HG02840 (cell line): ENCODE measurements at regions not wholly inside any gene's neighbourhood (a gene's known extent, or its start where the extent isn't known, plus 50 kb on each side); places are given as distances from the start of the nearest gene placed in this dataset.
A peak's percentile ranks its signal among the peaks of the same experiment; 100 is the strongest.

Source experiments
- ATAC-seq: cut with Tn5 transposase; IDR thresholded peaks from one replicate; pipeline ENCODE4 v1.9.1; 2021; ENCODE audit warnings: mild to moderate bottlenecking, moderate library complexity, moderate number of reproducible peaks; ENCODE audit not compliant: unreplicated experiment, low FRiP score

DNA sequence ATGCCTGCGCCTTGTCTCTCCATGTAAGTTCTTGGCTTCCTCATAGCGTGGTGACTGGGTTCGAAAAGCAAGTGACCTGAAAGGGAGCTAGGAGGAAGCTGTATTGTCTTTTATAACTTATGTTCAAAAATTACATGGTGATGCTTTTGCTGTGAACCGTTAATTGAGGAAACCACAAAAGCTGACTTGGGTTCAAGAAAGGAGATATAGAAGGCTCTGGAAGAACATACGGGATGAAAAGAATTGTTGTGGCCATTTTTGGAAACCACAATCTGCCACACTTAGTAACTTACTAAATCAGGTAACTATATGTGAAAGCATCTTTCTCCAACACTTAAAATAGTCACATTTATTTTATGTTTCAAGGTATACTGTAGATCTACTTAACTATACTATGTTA lies 177.0 kb upstream of the RBMS1 start:
- ATAC-seq: no peak

DNA sequence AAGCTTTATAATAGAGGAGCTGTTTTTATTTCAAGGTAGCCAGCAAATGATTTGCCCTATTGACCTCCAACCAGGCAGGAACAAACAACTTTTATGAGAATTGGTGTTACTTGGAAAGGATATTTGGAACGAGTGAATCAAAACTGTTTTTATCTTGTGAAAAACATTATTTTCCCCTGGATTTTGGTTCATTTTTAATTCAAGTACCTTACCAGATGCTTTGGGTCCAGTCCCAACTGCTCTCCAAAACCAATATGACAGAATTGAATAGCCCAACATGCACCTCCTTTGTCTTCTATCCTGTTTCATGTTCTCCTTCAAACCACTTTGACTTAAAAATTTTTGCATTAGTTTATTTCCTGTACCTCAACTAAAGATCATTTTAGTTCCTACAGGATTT lies 178.6 kb upstream of the RBMS1 start:
- ATAC-seq: no peak

DNA sequence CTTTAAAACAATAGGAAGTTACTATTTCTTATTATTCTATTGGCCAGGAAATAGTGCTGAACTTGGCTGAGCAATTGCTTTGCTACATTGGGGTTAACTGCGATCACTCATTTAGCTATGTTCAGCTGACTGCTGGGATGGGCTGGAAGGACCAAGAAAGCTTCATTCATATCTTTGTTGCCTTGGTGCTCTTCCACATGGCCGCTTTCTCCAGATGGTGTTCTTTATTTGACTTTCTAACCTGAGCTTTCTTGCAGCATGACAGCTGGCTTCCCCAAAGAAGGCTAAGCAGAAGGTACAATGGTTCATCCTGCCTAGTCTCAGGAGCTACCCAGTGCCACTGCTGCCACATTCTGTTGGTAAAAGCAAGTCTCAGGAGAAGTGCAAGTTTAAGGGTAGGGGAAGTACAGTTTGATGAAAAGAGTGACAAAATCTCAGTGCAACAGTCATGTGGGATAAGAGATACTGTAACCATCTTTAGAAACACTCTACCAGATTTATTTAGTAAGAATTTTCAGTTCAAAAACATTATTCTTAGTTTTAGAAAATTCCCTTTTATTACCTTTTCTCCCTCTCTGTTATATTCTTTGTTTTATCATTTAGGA lies 180.6 kb upstream of the RBMS1 start:
- no peak for ATAC-seq

DNA sequence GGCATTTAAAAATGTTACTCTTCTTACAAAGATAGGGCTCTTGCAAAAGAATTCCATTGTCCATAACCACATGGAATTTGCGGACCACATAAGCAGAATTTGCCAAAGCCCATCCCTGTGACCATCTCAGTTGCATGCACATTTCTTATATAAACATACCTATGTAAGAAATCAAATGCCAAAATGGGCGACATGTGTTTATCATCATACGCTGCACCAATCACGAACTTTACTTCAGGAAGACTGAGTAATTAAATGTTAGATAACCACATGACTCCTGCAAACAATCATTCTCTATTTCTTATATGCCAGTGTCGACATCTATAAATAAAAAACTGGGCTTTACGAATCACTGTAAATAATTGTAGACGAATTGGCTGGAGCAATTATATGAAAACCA lies 186.1 kb upstream of the RBMS1 start:
- ATAC-seq: no peak

DNA sequence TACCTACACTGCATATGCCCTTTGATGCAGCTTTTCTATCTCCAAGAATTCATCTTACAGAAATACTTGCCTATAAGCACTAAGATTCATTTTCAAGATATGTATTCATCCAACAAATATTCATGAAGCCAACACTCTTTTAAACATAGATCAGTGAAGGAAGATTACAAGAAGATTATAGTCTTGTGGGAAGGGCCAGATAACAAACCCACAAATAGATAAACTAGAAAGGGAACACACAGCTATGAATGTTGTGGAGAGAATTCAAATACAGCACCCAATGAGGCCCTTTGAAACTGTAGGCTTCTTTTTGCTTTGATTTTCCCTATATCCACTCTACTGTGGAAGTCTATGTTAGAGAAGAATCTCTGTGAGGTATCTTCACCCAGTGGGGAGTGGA lies 186.7 kb upstream of the RBMS1 start:
- no peak for ATAC-seq

DNA sequence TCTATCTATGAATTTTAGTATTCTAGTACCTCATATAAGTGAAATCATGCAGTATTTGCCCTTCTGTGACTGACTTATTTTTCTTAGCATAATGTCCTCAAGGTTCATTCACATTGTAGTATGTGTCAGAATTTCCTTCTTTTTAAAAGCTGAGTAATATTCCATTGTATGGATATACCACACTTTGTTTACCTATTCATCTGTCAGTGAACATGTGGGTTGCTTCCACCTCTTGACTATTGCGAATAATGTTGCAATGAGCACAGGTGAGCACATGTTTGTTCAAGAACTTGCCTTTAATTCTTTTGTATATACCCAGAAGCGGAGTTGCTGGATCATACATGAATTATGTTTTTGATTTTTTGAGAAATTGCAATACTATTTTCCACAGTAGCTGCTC lies 187.4 kb upstream of the RBMS1 start:
- ATAC-seq: no peak

DNA sequence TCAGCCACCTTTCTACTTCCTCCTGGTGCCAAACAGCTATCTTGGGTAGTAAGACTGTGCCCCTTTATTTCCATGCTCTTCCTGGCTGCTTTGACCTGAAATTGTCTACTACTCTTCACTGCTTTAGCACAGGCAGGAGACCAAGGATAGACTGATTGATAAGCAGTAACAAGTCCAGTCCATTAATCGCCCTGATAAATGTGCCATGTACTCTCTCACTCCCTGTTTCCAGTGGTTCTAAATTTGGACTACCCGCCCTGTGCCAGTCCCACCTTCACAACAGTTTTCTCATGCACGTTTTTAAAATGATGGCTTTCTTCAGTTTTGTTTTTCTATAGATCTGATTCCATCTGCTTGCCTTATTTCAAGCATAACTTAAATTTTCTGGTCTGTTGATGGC lies 189.6 kb upstream of the RBMS1 start:
- no peak for ATAC-seq

DNA sequence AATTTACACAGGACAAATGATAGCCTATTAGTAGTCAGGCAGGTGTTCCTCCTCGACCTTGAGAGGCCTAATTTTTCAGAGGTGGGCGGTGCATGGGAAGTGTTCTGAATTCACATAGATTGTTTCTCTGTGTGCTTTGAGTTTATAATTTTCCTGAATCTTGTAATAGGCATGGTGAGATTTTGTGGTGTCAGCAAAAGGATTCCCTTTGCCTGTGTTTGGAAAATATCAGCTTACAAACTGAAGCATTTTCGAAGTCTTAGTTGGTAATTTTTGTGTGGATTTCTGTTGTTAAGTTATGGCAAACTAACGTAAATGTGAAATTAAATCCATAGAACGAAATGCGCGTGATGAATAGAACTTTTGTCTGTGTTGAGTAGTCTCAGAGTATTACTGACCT lies 194.0 kb upstream of the RBMS1 start:
- no peak for ATAC-seq

DNA sequence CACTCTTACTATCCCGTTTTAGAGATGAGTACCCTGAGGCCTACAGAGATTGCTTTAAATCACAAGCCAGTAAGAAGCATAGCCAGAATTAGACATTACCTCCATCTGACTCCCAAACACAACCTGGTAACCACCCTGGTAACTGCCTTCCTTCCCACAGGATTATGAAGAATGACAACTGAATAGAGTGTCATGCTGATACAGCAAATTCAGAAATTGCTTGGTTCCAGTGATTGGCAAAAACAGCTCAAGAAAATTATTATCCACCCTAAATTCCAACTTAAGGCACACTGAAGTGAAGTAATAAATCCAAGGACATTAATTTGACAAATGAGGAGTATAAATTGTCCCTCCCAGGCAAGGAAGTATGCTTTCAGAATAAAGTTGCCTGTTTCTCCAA lies 195.8 kb upstream of the RBMS1 start:
- no peak for ATAC-seq

DNA sequence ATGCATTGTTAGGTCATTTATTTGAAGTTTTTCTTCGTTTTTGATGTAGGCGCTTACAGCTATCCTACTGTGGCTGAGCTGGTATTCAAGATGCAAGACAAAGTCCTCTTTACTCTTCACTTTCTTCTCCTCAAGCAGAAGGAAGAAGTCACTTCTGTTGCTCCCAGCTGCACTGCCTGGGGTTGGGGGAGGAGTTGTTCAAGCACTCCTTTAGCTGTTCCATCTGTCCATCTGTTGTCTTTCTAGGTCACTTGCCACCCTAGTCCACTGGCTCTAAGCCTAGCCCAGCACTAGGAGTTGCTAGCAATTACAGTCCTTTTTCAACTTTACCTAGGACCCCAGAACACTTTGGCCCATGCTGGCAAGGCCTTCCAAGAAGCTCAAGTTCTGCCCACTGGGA lies 200.6 kb upstream of the RBMS1 start:
- ATAC-seq: no peak

DNA sequence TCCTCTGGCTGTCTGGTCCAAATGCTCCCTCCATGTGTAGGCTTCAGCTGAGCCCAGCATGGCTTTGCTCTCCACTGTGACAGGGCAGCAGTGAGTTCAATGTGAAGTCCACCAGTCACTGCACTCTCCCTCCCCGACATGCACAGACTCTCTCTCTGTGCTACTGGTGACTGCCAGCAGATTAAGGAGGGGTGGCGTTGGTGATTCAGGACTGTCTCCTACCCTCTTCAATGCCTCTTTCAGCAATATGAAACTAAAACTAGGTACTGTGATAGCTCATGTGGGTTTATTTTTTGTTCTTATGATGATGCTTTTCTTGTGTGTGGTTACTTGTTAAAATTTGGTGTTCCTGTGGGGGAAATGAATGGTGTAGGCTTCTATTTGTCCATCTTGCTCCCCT lies 201.0 kb upstream of the RBMS1 start:
- ATAC-seq: no peak

DNA sequence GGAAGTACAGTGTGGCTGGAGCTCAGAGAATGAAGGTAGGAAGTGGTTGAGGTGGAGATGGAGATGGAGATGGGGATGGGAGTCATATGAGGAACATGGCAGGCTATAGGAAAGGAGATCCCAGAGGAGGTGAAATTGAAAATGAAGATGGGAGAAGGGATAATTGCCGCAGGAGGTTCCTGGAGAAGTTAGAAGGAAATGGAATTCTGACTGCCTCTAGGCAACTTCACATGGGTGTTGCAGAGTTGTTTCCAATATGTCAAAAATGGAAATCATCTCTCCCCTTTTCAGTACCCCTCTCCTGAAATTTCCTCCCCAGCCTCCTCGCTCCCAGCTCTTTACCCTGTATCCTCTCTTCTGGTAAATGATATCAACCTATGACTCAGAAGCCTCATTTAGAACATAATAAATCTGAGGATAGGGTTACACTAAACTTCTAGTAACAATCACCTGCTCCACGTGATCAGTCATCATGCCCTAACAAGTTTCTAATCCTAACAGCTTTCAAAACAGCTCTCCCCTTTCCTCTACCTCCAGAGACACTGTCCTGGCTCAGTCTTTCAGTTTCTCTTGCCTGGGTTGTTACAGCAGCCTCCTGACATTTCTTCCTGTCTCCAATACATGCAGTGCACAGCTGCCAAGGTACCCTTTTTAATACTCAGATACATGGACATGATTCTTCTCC lies 201.9 kb upstream of the RBMS1 start:
- no peak for ATAC-seq

DNA sequence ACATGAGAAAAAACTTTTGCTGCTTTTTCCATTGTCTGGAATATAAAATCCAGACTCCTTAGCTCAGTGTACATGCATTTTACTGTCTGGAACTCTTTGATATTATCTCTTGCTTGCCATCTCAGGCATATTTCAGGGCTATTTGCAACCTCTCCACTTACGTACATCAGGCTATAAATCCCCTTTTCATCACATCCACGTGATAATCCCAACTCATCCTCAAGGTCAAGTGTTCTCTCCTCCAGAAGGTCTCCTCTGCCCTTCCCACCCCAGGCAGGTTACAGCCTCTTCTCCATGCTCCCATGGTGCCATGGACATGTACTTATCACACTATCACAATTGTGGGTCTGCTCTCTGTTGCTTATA lies 202.5 kb upstream of the RBMS1 start:
- no peak for ATAC-seq

DNA sequence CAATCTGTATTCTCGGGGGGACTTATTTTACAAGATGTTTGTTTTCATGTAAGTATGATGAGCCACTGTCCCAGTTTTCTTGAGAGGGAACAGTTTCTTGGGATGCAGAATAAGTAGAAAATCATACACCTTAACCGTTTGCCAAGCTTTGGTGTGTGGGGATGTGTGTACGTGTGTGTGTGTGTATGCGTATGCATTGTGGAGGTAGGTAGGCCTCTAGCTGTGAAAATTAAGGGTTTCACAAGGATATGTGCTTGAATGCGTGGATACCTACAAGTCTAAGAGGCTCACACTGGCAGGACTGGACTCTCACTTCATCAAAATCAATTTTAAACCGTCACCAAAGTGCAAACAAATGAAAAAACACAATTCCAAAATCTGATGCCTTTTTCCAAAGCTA lies 204.2 kb upstream of the RBMS1 start:
- ATAC-seq: no peak

DNA sequence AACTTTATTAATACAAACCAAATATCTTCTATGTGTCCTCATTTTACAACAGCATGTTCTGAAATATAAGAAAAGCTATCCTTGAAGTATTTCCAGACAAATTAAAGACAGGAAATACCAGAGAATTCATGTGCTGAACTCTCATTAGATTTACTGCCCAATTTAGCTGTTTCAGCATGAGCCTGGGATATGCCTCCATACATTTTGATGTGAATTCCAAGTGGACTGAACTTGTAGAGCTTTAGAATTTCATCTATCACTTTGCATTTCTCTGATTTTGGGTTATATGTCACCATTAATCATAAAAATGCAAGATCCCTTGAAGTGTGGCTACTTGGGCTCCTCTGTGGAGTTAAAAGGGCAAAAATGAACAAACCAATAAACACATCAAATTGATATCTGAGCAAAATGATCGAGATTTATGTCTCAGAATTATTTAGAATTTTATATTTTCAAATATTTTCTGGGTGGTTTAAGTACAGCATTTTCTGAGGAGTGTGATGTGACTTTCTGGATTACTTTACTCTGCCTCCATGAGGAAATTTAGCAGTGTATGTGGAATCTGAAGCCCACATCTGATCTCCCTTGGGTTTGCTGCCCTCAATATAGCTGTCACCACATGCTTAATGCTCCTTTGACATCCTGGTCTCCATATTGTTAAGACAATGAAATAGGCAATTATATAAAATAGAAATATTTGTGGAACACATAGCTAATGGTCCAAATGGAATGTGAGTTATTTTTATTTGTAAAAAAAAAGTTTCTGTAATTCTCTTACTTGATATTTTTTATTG lies 206.6 kb upstream of the RBMS1 start:
- ATAC-seq: no peak

DNA sequence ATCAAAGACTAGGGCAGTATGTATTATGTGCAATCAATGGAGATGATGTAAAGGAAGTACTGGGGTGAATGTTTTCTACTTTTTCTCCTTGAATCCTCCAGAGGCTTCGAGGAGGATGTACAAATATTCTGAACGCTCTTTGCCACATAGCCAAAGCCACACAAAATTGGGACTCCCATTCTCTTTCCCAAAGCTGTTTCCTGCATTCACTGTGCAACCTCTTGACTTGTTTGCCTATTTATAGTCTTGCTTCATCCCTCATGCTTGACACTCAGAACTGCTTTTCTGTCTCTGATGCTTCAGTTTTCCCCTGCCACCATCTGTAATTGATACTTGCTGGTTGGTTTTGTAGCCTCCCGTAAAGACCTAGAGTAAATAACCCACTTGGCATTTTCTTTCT lies 208.2 kb upstream of the RBMS1 start:
- no peak for ATAC-seq

DNA sequence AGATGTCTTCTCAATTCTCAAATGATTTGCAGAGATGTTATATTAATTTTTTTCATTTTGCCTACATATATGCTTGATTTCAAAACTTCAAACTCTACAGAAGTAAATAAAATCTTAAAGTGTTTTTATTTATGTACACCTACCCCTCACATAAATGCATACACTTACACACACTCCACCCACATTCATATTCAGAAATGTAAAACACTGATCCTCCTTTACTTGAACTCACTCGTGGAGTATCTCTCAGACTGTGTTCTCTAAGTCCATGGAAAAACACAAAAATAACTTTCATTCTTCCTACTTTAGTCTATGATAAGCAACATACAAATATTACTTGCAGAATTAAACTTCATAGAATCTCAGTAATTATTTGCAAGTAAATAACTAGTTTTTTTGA lies 209.1 kb upstream of the RBMS1 start:
- no peak for ATAC-seq

DNA sequence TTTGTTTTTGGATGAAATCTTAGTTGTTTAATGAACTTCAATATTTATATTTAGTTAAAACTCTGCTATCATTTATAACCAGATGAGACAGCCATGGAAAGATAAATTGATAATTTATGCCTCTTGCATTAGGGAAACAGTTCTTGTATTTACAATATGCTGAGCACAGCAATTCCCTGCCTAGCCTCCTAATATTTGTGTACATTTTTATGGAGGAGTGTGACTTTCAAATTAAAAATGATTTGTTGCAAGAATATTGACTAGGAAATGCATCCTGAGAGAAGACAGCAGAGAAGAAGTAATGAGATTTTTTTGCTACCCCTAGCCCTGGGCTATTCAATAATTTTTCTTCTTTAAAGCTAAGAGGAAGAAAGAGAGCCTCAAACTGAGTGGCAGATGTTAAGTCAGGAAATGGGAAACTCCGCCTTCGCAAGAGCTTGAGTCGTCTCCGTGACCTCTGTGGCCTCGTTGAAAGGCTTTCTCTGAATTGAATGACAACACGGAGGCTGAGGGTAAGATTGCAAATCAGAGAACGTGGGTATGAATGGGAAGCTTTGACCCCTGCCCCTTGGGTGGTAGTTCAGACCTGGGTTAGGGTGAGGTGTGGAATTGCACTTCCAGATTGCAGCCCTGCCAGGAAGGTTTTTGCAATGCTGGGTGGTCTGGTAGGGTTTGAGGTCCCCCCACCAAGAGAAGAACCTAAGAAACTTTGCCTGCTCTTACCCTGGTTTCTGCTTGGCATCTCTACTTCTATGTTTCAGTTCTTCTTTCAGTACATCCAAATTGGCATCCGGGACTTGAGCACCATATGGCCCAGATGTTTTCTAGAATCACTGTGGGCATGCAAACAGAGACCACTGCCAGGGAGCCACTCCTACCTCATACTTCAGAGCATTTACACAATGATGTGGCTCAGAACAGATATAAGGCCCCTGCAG lies 210.3 kb upstream of the RBMS1 start:
- peak; percentile 56 for ATAC-seq

DNA sequence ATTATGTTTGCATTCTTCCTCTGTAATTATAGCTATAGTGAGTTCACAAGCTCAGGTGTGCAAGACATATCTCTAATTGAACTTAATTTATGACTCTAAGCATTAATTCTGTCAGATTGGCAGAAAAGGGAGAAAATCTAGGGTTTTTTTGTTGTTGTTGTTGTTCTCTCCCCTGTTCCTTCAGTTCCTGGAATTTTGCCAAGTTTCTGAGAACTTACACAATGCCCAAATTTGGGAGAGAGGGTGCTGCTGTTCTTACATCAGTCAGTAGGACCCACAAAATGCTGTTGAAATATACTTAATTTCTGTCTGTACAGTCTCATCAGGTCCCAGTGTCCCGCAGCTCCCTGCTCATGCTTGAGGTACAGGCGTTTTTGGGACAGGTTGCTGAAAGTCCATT lies 221.8 kb upstream of the RBMS1 start:
- no peak for ATAC-seq

DNA sequence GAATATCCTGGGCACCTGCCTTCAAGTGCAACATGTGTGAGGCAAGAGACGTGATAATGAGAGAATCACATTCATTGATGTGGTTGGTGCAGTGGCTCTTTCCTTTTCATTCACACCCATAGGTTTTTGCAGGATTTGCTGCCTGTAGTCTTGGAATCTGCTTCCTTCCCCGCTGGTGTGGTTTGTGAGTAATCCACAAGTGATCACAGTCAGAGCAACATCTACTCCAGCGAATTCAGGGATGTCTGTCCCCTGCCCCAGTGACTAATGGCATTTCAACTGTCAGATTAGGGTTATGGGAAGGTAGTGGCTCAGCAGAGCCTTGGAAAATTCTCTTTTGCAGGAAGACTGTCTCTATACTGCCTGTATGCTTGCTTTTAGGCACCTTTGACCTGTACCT lies 225.5 kb upstream of the RBMS1 start:
- ATAC-seq: no peak

DNA sequence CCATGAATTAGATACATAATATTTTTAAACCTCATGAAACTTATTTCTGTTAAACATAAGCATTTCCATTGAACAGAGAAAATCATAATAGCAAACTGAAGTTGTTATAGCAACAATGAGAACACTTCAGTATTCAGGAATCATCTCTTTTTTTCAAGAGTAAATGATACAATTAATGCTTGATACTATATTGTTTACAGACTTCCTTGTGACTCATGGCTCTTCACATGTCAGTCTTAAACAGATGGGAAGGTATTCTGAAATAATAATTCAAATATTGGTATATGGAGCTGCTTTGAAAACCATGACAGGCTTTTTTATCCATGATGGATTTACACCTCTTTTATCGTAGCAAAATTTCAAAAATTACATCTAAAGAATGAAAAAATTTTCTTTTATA lies 226.5 kb upstream of the RBMS1 start:
- ATAC-seq: no peak
